ENCODE measurements at regions not wholly inside any gene's neighbourhood (a gene's known extent, or its start where the extent isn't known, plus 50 kb on each side); places are given as distances from the start of the nearest gene placed in this dataset.
"Not testable (repeated sequence)": the region's sequence is repeated elsewhere in the genome, so short reads cannot be mapped to it uniquely, and the experiment has no call there.

DNA sequence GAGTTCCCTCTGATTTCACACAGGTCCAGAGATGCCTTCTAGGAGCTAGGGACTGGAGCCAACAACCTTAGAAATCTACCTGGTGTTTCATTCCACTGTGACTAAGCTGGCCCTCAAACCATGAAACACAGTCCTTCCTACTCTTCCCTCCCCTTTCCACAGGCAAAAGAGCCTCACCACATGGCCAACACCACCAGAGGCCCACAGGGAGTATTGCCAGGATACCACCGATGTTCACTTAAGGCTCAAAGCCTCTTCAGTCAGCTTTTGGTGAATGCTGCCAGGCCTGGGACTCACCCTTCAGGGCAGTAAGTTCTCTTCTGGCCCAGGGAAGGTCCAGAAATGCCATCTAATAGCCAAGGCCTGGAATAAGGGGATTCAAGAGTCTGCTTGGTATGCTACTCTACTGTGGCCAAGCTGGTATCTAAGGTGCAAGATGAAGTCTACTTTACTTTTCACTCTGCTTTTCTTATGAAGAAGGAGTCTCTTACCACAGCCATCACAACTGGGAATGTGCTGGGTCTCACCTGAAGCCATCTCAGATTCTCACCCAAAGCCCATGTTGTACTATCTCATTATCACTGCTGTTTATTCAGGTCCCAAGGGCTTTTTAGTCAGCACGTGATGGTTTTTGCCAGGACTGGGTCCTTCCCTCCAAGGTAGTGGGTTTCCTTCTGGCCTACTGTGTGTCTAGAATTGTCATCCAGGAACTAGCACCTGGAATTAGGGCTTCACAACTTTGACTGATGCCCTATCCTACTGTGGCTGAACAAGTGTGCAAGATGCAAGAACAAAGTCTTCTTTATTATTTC, 1018.4 kb downstream of the TAF11L14 start:
- H3K27me3 ChIP-seq: no peaks in the 10 kb centered on the region
- intact Hi-C loops (cut with DNase I; ENCODE audit: low total_unique reads): no loop called here
- peaks cover 0 to 12% (median 3%) of the 10 kb centered on the region in 4 donors for H3K9me3 ChIP-seq
- no peak overlapping the region for H3K27ac ChIP-seq
- no peaks in the 10 kb centered on the region for H3K36me3 ChIP-seq
- 83 to 100% (median 88%) methylated on average over 2 of the region's 2 CpGs for WGBS, 5 donors
- H3K4me3 ChIP-seq: no peak overlapping the region
- TF ChIP-seq POLR2AphosphoS5 (IDR thresholded peaks at IDR 0.05): no peak
- no peak for TF ChIP-seq POLR2A (IDR thresholded peaks at IDR 0.05)
- TF ChIP-seq EP300 (IDR thresholded peaks at IDR 0.05): no peak
- TF ChIP-seq, protein P1, sequence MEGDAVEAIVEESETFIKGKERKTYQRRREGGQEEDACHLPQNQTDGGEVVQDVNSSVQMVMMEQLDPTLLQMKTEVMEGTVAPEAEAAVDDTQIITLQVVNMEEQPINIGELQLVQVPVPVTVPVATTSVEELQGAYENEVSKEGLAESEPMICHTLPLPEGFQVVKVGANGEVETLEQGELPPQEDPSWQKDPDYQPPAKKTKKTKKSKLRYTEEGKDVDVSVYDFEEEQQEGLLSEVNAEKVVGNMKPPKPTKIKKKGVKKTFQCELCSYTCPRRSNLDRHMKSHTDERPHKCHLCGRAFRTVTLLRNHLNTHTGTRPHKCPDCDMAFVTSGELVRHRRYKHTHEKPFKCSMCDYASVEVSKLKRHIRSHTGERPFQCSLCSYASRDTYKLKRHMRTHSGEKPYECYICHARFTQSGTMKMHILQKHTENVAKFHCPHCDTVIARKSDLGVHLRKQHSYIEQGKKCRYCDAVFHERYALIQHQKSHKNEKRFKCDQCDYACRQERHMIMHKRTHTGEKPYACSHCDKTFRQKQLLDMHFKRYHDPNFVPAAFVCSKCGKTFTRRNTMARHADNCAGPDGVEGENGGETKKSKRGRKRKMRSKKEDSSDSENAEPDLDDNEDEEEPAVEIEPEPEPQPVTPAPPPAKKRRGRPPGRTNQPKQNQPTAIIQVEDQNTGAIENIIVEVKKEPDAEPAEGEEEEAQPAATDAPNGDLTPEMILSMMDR (IDR thresholded peaks at IDR 0.05): no peak
- no peak for DNase-seq
- no peaks in the 10 kb centered on the region for H3K4me1 ChIP-seq

DNA sequence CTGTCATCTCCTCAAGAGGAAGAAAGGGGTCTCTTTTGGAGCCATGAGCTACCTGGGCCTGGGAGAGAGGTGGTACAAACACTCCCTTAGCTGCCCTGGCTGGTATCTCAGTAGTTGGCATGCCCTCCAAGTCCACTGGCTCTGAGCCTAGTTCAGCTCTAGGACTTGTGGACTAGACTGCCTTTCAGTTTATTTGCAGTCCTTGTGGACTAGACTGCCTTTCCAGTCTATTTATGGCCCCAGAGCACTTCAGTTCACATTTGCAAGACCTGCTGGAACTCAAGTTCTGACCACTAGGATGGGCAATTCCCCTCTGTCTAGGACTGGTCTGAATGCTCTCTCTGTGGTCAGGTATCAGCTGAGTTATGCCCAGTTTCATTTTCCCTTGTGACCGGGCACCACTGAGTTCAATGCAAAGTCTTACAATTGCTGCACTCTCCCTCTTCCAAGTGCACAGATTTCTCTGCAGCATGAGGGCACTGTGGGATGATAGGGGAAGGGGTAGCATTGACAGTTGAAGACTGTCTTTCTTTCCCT, 1019.0 kb downstream of the TAF11L14 start:
- TF ChIP-seq POLR2AphosphoS5 (IDR thresholded peaks at IDR 0.05): no peak
- TF ChIP-seq, protein P1 (IDR thresholded peaks at IDR 0.05): no peak
- no peak for TF ChIP-seq EP300 (IDR thresholded peaks at IDR 0.05)
- TF ChIP-seq POLR2A (IDR thresholded peaks at IDR 0.05): no peak
- Histone ChIP-seq H3K4me3 (no peak overlapping the region), H3K27me3 (no peaks in the 10 kb centered on the region), H3K36me3 (no peaks in the 10 kb centered on the region), H3K9me3 (peaks cover 0 to 8% (median 2%) of the 10 kb centered on the region in 4 donors), H3K4me1 (no peaks in the 10 kb centered on the region), H3K27ac (no peak overlapping the region)
- 73 to 96% (median 94%) methylated on average over 1 of the region's 1 CpG for WGBS, 5 donors
- DNase-seq: peak in 1 of 2 donors; percentile 45
- intact Hi-C loops (cut with DNase I; ENCODE audit: low total_unique reads): no loop called here

DNA sequence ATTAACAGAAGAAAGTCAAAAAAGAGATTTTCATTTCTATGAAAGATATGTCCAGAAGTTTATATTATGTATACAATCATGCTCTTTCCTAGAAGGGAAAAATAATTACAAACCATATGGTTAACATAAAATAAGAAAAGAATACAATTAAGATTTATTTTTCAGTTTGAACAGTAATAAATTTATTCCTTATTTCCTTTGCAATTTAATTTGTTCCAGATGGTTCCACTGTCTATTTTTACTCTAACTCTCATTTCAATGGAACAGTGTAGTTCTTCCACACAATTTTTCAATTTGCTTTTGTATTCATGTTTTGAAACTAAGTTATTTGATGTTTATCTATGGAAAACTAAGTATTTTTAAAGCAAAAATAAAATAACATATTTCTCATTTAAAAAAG, 1026.3 kb downstream of the TAF11L14 start:
- no peak overlapping the region for H3K4me3 ChIP-seq
- DNase-seq: no peak
- no peak overlapping the region for H3K27ac ChIP-seq
- H3K9me3 ChIP-seq: no peaks in the 10 kb centered on the region
- intact Hi-C loops (cut with DNase I; ENCODE audit: low total_unique reads): no loop called here
- TF ChIP-seq POLR2A (IDR thresholded peaks at IDR 0.05): no peak
- no peak for TF ChIP-seq POLR2AphosphoS5 (IDR thresholded peaks at IDR 0.05)
- TF ChIP-seq, protein P1 (IDR thresholded peaks at IDR 0.05): no peak
- no peak for TF ChIP-seq EP300 (IDR thresholded peaks at IDR 0.05)
- H3K4me1 ChIP-seq: no peaks in the 10 kb centered on the region
- H3K27me3 ChIP-seq: no peaks in the 10 kb centered on the region
- H3K36me3 ChIP-seq: no peaks in the 10 kb centered on the region

DNA sequence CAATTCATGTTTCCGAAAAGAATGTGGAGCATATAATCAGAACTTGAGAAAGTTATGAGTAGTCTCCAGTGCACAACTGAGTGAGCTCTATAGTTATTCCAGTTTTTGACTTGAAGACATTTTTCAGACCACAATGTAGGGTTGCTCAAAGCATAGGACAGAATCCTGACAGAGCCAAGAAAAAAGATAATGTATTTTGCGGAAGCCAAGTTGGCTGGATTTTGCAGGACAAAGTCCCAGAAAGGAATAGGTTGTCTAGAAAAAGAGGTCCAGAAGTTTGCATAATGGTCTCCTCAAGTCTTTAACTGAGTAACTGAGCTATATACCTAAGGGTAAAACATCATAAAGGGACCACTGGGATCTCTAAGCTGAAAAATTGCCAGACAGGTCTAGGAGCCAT, 1028.0 kb downstream of the TAF11L14 start:
- H3K4me1 ChIP-seq: no peaks in the 10 kb centered on the region
- intact Hi-C loops (cut with DNase I; ENCODE audit: low total_unique reads): no loop called here
- no peak overlapping the region for H3K27ac ChIP-seq
- H3K4me3 ChIP-seq: no peak overlapping the region
- 91 to 97% (median 94%) methylated on average over 2 of the region's 2 CpGs for WGBS, 5 donors
- H3K27me3 ChIP-seq: no peaks in the 10 kb centered on the region
- DNase-seq: peak in 1 of 2 donors; percentile 6
- TF ChIP-seq, protein P1 (IDR thresholded peaks at IDR 0.05): no peak
- no peak for TF ChIP-seq EP300 (IDR thresholded peaks at IDR 0.05)
- TF ChIP-seq POLR2A (IDR thresholded peaks at IDR 0.05): no peak
- TF ChIP-seq POLR2AphosphoS5 (IDR thresholded peaks at IDR 0.05): no peak
- no peaks in the 10 kb centered on the region for H3K9me3 ChIP-seq
- no peaks in the 10 kb centered on the region for H3K36me3 ChIP-seq

DNA sequence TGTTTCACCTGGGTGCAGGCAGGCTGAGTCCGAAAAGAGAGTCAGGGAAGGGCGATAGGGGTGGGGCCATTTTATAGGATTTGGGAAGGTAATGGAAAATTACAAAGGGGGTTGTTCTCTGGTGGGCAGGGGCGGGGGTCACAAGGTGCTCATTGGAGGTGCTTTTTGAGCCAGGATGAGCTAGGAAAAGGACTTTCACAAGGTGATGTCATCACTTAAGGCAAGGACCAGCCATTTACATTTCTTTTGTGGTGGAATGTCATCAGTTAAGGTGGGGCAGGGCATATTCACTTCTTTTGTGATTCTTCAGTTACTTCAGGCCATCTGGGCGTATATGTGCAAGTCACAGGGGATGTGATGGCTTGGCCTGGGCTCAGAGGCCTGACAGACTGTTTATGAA, 1040.0 kb downstream of the TAF11L14 start:
- H3K4me1 ChIP-seq; DNase-seq; H3K36me3 ChIP-seq; intact Hi-C loops (cut with DNase I; ENCODE audit: low total_unique reads); H3K27me3 ChIP-seq; H3K9me3 ChIP-seq; H3K4me3 ChIP-seq; H3K27ac ChIP-seq: not testable (repeated sequence)
- WGBS, 5 donors: 72 to 90% (median 75%) methylated on average over 2 to 4 of the region's 4 CpGs
